Thyroid gland (tissue), 4 donors: ENCODE measurements at regions not wholly inside any gene's neighbourhood (a gene's known extent, or its start where the extent isn't known, plus 50 kb on each side); places are given as distances from the start of the nearest gene placed in this dataset.

Source experiments
- CTCF ChIP-seq, 6 experiments: fragments of 200-600 bp in 3 of 6; fragments of 450-650 bp in 3 of 6; sonication (generic) in 3 of 6; IDR thresholded peaks; one replicate each; pipeline ENCODE4 v1.5.1; 2016 to 2019; ENCODE audit warnings: antibody characterized with exemption in 6 of 6, mild to moderate bottlenecking in 2 of 6, inconsistent platforms in 1 of 6, moderate library complexity in 1 of 6
- POLR2A ChIP-seq, 2 donors: fragments of 450-650 bp; IDR thresholded peaks; one replicate each; pipeline ENCODE4 v1.6.1; 2017; ENCODE audit warnings: antibody characterized with exemption in 2 of 2, mild to moderate bottlenecking in 2 of 2, moderate library complexity in 1 of 2

- TF ChIP-seq CTCF (IDR thresholded peaks at IDR 0.05) (no peak), POLR2A (IDR thresholded peaks at IDR 0.05) (no peak)
Observed at GRCh38 chr18:70499218-70499691, 210.4 kb downstream of the SOCS6 start.
